Suprapubic skin (tissue), 3 donors: ENCODE measurements at regions not wholly inside any gene's neighbourhood (a gene's known extent, or its start where the extent isn't known, plus 50 kb on each side); places are given as distances from the start of the nearest gene placed in this dataset.

Experiments used
- CTCF ChIP-seq, 2 donors: fragments of 200-600 bp in 1 of 2; fragments of 450-650 bp in 1 of 2; sonication (generic) in 1 of 2; IDR thresholded peaks; one replicate each; pipeline ENCODE4 v1.5.1; 2016 to 2019; ENCODE audit warnings: antibody characterized with exemption in 2 of 2, mild to moderate bottlenecking in 1 of 2, moderate library complexity in 1 of 2
- POLR2AphosphoS5 ChIP-seq, 3 donors: sonication (generic); formaldehyde crosslinking; IDR thresholded peaks; one replicate each; pipeline ENCODE4 v1.6.1; 2017; ENCODE audit warnings: antibody characterized with exemption in 3 of 3

DNA sequence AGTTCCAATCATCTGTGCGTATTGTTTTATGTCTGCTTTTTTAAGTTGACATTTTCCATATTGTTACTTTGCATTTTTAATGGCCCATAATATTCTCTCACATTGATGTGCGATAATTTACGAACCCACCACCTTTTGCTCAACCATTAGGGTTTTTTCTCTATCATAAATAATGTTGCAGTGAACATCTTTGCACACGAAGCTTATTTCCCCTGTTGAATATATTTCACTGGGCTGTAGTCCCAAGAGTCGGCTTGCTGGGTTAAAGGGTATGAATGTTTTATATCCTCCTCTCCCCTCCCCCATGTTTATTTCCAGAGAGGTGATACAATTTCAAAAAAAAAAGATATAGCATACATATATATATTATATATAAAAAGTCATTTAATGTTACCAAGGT lies 272.7 kb upstream of the RGMA start:
- TF ChIP-seq POLR2AphosphoS5 (IDR thresholded peaks at IDR 0.05) (no peak), CTCF (IDR thresholded peaks at IDR 0.05) (no peak)
